Nephron (organoid): ENCODE measurements at regions not wholly inside any gene's neighbourhood (a gene's known extent, or its start where the extent isn't known, plus 50 kb on each side); places are given as distances from the start of the nearest gene placed in this dataset.

Source experiments
- H3K27ac Mint-ChIP-seq, 3 experiments: 2 replicates each; pipeline ENCODE4 v1.8.0; 2020; ENCODE audit warnings: mixed read lengths in 3 of 3, mild to moderate bottlenecking in 2 of 3, moderate library complexity in 1 of 3
- H3K27me3 Mint-ChIP-seq: 2 replicates; pipeline ENCODE4 v1.8.0; 2021; ENCODE audit warnings: low read depth, mild to moderate bottlenecking, moderate library complexity, mixed read lengths
- H3K36me3 Mint-ChIP-seq: 2 replicates; pipeline ENCODE4 v1.8.0; 2020; ENCODE audit warnings: low read depth, mixed read lengths
- H3K4me1 Mint-ChIP-seq: 2 replicates; pipeline ENCODE4 v1.8.0; 2020; ENCODE audit warnings: mixed read lengths
- H3K4me3 Mint-ChIP-seq, 3 experiments: 2 replicates each; pipeline ENCODE4 v1.8.0; 2020; ENCODE audit warnings: mild to moderate bottlenecking in 3 of 3, mixed read lengths in 3 of 3, moderate library complexity in 2 of 3
- H3K9me3 Mint-ChIP-seq: 2 replicates; pipeline ENCODE4 v1.8.0; 2020; ENCODE audit warnings: mixed read lengths
- TF ChIP-seq, protein P1 (sequence below), 3 experiments: fragments of 200-600 bp; sonication (generic); IDR thresholded peaks; one replicate each; pipeline ENCODE4 v1.5.0; 2021; ENCODE audit warnings: antibody characterized with exemption in 3 of 3; ENCODE audit not compliant: unreplicated experiment in 3 of 3

DNA sequence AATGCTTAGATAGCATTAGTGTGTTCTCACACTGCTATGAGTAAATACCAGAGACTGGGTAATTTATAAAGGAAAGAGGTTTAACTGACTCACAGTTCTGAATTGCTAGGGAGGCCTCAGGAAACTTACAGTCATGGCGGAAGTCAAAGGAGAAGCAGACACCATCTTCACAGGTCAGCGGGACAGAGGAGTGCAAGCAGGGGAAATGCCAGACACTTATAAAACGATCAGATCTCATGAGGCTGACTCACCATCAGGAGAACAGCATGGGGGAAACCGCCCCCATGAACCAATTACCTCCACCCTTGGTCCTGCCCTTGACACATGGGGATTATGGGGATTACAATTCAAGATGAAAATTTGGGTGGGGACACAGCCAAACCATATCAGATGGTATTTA is 381.5 kb upstream of the DPPA4 start:
- no peaks in the 10 kb centered on the region for H3K36me3 Mint-ChIP-seq
- H3K27ac Mint-ChIP-seq = no peak overlapping the region
- no peak overlapping the region for H3K4me3 Mint-ChIP-seq
- no peaks in the 10 kb centered on the region for H3K27me3 Mint-ChIP-seq
- H3K4me1 Mint-ChIP-seq = no peaks in the 10 kb centered on the region
- TF ChIP-seq, protein P1, sequence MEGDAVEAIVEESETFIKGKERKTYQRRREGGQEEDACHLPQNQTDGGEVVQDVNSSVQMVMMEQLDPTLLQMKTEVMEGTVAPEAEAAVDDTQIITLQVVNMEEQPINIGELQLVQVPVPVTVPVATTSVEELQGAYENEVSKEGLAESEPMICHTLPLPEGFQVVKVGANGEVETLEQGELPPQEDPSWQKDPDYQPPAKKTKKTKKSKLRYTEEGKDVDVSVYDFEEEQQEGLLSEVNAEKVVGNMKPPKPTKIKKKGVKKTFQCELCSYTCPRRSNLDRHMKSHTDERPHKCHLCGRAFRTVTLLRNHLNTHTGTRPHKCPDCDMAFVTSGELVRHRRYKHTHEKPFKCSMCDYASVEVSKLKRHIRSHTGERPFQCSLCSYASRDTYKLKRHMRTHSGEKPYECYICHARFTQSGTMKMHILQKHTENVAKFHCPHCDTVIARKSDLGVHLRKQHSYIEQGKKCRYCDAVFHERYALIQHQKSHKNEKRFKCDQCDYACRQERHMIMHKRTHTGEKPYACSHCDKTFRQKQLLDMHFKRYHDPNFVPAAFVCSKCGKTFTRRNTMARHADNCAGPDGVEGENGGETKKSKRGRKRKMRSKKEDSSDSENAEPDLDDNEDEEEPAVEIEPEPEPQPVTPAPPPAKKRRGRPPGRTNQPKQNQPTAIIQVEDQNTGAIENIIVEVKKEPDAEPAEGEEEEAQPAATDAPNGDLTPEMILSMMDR (IDR thresholded peaks at IDR 0.05; ENCODE audit: unreplicated experiment in 3 of 3) = no peak
- H3K9me3 Mint-ChIP-seq = no peaks in the 10 kb centered on the region

DNA sequence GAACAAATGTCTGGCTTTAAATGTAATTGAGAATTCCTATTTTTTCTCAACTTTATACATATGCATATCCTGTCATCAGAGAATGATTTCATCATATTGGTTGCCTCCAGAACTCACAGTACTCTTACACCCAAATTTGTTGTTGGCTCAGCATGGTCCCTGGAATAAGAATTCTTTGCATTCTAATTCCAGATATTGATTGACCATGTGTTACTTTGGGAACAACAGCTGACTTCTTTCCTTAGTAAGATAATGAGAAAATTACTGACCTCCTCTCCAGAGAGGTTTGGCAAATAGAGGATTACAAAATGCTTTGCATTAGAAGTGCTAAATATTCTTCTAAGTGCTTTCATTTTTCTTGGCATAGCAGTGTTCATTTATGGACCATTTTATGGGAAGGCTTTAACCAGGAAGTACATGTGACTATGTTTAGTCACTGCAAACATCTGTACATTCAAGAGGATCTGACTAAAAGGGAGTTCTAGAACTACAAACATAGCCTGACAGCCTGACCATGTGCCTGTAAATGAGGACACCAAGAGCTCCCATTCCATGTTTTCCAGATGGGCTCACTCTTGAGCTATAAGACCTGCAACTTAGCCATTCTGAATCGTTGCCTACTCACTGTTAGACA is 391.6 kb upstream of the DPPA4 start:
- Mint-ChIP-seq H3K9me3 (peaks cover 5% of the 10 kb centered on the region), H3K4me1 (no peaks in the 10 kb centered on the region), H3K27ac (no peak overlapping the region), H3K27me3 (no peaks in the 10 kb centered on the region), H3K4me3 (no peak overlapping the region), H3K36me3 (no peaks in the 10 kb centered on the region)
- TF ChIP-seq, protein P1 (IDR thresholded peaks at IDR 0.05; ENCODE audit: unreplicated experiment in 3 of 3) = no peak

DNA sequence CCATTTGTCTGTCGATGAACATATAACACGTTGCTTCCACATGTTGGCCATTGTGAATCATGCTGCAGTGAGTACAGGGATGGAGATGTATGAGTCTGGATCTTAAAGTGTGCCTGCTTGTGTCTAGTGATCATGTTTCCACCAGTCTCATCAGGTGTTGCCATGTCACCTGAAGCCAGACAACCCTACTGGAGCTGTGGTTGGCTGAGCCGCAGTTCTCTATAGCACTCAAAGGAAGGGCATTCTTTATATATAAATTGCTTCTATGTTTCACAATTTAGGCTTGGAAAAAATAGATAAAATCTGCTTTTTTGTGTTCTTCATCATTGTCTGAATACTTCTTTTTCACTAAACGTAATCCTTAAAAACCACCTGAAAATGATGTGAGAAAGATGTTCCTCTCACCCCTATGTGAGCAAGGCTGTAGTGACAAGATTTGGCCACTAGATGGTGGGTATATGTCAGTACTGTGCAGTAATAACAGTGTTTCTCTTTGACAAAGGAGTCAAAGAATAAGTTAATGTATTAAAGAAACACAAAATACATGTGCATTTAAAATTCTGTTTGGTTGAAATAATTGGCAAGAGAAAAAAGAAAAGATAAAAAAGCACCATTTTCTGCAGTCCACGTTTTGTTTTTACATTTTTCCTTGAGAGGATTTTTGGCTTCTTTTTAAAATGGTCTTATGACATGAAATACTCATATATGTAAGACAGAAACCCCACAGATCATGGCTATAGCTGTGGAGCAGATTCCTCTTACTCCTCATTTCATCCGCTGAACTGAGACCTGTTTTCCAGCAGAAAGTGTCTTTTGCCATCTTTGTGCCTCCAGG is 394.5 kb upstream of the DPPA4 start:
- Mint-ChIP-seq H3K36me3 (peaks cover 6% of the 10 kb centered on the region), H3K4me1 (no peaks in the 10 kb centered on the region), H3K27ac (no peak overlapping the region), H3K9me3 (peaks cover 15% of the 10 kb centered on the region), H3K27me3 (peaks cover 4% of the 10 kb centered on the region), H3K4me3 (no peak overlapping the region)
- TF ChIP-seq, protein P1 (IDR thresholded peaks at IDR 0.05; ENCODE audit: unreplicated experiment in 3 of 3) = peak; percentile 84 to 95 (median 94)

DNA sequence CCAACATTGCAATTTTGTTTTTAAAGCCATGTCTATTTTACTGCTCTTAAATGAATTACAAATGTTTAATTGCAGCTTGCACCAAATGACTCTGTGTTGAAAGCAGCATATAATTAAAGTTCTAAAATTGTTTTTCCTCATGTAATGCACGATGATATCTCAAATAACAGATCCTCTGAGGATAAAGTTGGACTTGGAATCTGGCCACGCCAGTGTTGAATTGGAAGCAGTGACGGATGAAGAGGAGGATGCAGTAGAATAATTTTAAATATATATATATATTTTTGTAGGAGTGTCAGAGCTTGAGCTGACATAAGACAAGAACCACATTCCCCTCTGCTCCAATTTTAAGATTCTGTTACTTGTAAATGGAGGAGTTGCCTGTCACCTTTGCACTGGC is 406.6 kb upstream of the DPPA4 start:
- H3K27me3 Mint-ChIP-seq = no peaks in the 10 kb centered on the region
- peaks cover under 1% of the 10 kb centered on the region for H3K9me3 Mint-ChIP-seq
- no peaks in the 10 kb centered on the region for H3K36me3 Mint-ChIP-seq
- H3K27ac Mint-ChIP-seq = no peak overlapping the region
- H3K4me1 Mint-ChIP-seq = no peaks in the 10 kb centered on the region
- TF ChIP-seq, protein P1 (IDR thresholded peaks at IDR 0.05; ENCODE audit: unreplicated experiment in 3 of 3) = no peak
- H3K4me3 Mint-ChIP-seq = no peak overlapping the region

DNA sequence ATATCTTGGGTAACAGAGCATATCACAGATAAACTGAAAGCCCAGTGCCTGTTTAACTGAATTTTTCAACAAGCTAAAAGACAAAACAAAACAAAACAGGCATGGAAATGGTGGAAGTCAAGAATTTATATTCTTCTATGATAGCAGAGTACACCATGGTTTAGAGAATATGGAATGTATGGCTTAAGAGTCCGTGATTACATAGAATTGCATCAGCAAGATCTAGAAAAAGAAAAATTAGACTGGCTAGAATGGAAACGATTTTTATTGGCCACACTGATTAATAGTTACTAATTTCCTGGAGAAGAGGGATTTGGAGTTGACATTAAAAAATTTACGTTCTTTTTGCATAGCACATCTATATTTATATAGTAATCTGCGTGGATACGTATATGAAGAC is 435.2 kb upstream of the DPPA4 start:
- peaks cover 5% of the 10 kb centered on the region for H3K4me1 Mint-ChIP-seq
- peaks cover 15% of the 10 kb centered on the region for H3K9me3 Mint-ChIP-seq
- no peak overlapping the region for H3K4me3 Mint-ChIP-seq
- no peaks in the 10 kb centered on the region for H3K36me3 Mint-ChIP-seq
- TF ChIP-seq, protein P1 (IDR thresholded peaks at IDR 0.05; ENCODE audit: unreplicated experiment in 3 of 3) = no peak
- peaks cover 4% of the 10 kb centered on the region for H3K27me3 Mint-ChIP-seq
- no peak overlapping the region for H3K27ac Mint-ChIP-seq
